Skeletal muscle satellite cell (primary cell): ENCODE measurements at regions not wholly inside any gene's neighbourhood (a gene's known extent, or its start where the extent isn't known, plus 50 kb on each side); places are given as distances from the start of the nearest gene placed in this dataset.
A peak's percentile ranks its signal among the peaks of the same experiment; 100 is the strongest.

Source experiments
- H3K27me3 ChIP-seq: 2 replicates; pipeline ENCODE4 v1.7.0; 2013; ENCODE audit warnings: low read length; ENCODE audit not compliant: control insufficient read depth, insufficient read depth
- H3K36me3 ChIP-seq: 2 replicates; pipeline ENCODE4 v1.7.0; 2013; ENCODE audit warnings: mild to moderate bottlenecking, control low read depth, low read length; ENCODE audit not compliant: insufficient read depth
- H3K4me1 ChIP-seq: 2 replicates; pipeline ENCODE4 v1.7.0; 2013; ENCODE audit warnings: low read length; ENCODE audit not compliant: control insufficient read depth, insufficient read depth
- H3K4me2 ChIP-seq: 2 replicates; pipeline ENCODE4 v1.7.0; 2013; ENCODE audit warnings: mild to moderate bottlenecking, low read length
- H3K4me3 ChIP-seq: 2 replicates; pipeline ENCODE4 v1.7.0; 2013; ENCODE audit warnings: low read length
- H3K9ac ChIP-seq: 2 replicates; pipeline ENCODE4 v1.7.0; 2013; ENCODE audit warnings: mild to moderate bottlenecking, low read depth, low read length, moderate library complexity
- H3K9me3 ChIP-seq: replicated peaks from 2 replicates; pipeline ENCODE4 v1.7.0; 2013; ENCODE audit warnings: mild to moderate bottlenecking, control low read depth, low read length

GRCh38 chr11:92409355-92409754, 184.7 kb downstream of the FAT3 start:
- no peak overlapping the region for H3K9ac ChIP-seq
- H3K4me2 ChIP-seq = no peak overlapping the region
- H3K27me3 ChIP-seq = no peaks in the 10 kb centered on the region
- H3K4me3 ChIP-seq = no peak overlapping the region
- H3K9me3 ChIP-seq = no peaks in the 10 kb centered on the region
- no peaks in the 10 kb centered on the region for H3K36me3 ChIP-seq
- H3K4me1 ChIP-seq = peaks cover under 1% of the 10 kb centered on the region

- no peaks in the 10 kb centered on the region for H3K9me3 ChIP-seq
- no peak overlapping the region for H3K4me3 ChIP-seq
- peaks cover 7% of the 10 kb centered on the region for H3K4me1 ChIP-seq
- no peaks in the 10 kb centered on the region for H3K36me3 ChIP-seq
- no peak overlapping the region for H3K9ac ChIP-seq
- no peaks in the 10 kb centered on the region for H3K27me3 ChIP-seq
- H3K4me2 ChIP-seq = no peak overlapping the region
Observed at GRCh38 chr11:92409956-92410355, 185.3 kb downstream of the FAT3 start.

GRCh38 chr11:92410526-92410925, 185.9 kb downstream of the FAT3 start:
- no peaks in the 10 kb centered on the region for H3K27me3 ChIP-seq
- H3K4me2 ChIP-seq = no peak overlapping the region
- no peak overlapping the region for H3K4me3 ChIP-seq
- H3K9me3 ChIP-seq = no peaks in the 10 kb centered on the region
- peaks cover 12% of the 10 kb centered on the region for H3K4me1 ChIP-seq
- no peak overlapping the region for H3K9ac ChIP-seq
- H3K36me3 ChIP-seq = no peaks in the 10 kb centered on the region

GRCh38 chr11:92411431-92411830, 186.8 kb downstream of the FAT3 start:
- Histone ChIP-seq H3K4me1 (peaks cover 13% of the 10 kb centered on the region), H3K4me2 (no peak overlapping the region), H3K27me3 (no peaks in the 10 kb centered on the region), H3K9ac (no peak overlapping the region), H3K4me3 (no peak overlapping the region), H3K36me3 (no peaks in the 10 kb centered on the region), H3K9me3 (no peaks in the 10 kb centered on the region)

- peaks cover 13% of the 10 kb centered on the region for H3K4me1 ChIP-seq
- H3K4me2 ChIP-seq = no peak overlapping the region
- peaks cover under 1% of the 10 kb centered on the region for H3K27me3 ChIP-seq
- H3K9me3 ChIP-seq = no peaks in the 10 kb centered on the region
- H3K4me3 ChIP-seq = no peak overlapping the region
- peak overlapping the region; percentile 32 for H3K9ac ChIP-seq
- H3K36me3 ChIP-seq = no peaks in the 10 kb centered on the region
Observed at GRCh38 chr11:92413757-92414513, 189.3 kb downstream of the FAT3 start.

GRCh38 chr11:92416971-92417725, 192.5 kb downstream of the FAT3 start:
- Histone ChIP-seq H3K9ac (no peak overlapping the region), H3K27me3 (peaks cover 10% of the 10 kb centered on the region), H3K36me3 (no peaks in the 10 kb centered on the region), H3K4me2 (no peak overlapping the region), H3K4me1 (peaks cover 24% of the 10 kb centered on the region), H3K9me3 (no peaks in the 10 kb centered on the region), H3K4me3 (no peak overlapping the region)

- H3K4me1 ChIP-seq = peaks cover 37% of the 10 kb centered on the region
Observed at GRCh38 chr11:92423115-92424034, 198.8 kb downstream of the FAT3 start.

GRCh38 chr11:92424281-92424680, 199.7 kb downstream of the FAT3 start:
- H3K36me3 ChIP-seq = no peaks in the 10 kb centered on the region
- no peak overlapping the region for H3K4me2 ChIP-seq
- H3K9ac ChIP-seq = no peak overlapping the region
- H3K9me3 ChIP-seq = no peaks in the 10 kb centered on the region
- H3K4me1 ChIP-seq = peaks cover 37% of the 10 kb centered on the region
- H3K4me3 ChIP-seq = no peak overlapping the region
- peaks cover 7% of the 10 kb centered on the region for H3K27me3 ChIP-seq

More at GRCh38 chr11:92423115-92424034, 198.8 kb downstream of the FAT3 start:
- no peak overlapping the region for H3K4me3 ChIP-seq
- H3K36me3 ChIP-seq = no peaks in the 10 kb centered on the region
- H3K27me3 ChIP-seq = peaks cover 10% of the 10 kb centered on the region
- H3K4me2 ChIP-seq = peak overlapping the region; percentile 22
- no peaks in the 10 kb centered on the region for H3K9me3 ChIP-seq
- no peak overlapping the region for H3K9ac ChIP-seq

GRCh38 chr11:92425127-92425526, 200.5 kb downstream of the FAT3 start:
- Histone ChIP-seq H3K4me3 (no peak overlapping the region), H3K4me1 (peaks cover 37% of the 10 kb centered on the region), H3K4me2 (no peak overlapping the region), H3K9me3 (no peaks in the 10 kb centered on the region), H3K27me3 (peaks cover 2% of the 10 kb centered on the region), H3K36me3 (no peaks in the 10 kb centered on the region), H3K9ac (no peak overlapping the region)

- Histone ChIP-seq H3K4me2 (no peak overlapping the region), H3K4me1 (no peaks in the 10 kb centered on the region), H3K27me3 (no peaks in the 10 kb centered on the region), H3K4me3 (no peak overlapping the region), H3K9me3 (no peaks in the 10 kb centered on the region), H3K36me3 (no peaks in the 10 kb centered on the region), H3K9ac (no peak overlapping the region)
Observed at GRCh38 chr11:92432515-92432914, 207.9 kb downstream of the FAT3 start.
